Activated naive CD8-positive, alpha-beta T cell treated with anti-CD3 and anti-CD28 coated beads, Interleukin-2, amount 50 U/mL, for 16 hours (primary cell): ENCODE measurements at regions not wholly inside any gene's neighbourhood (a gene's known extent, or its start where the extent isn't known, plus 50 kb on each side); places are given as distances from the start of the nearest gene placed in this dataset.

Source experiments
- DNase-seq: peaks from one replicate; pipeline ENCODE4 v3.0.0-alpha.2; 2020; ENCODE audit warnings: low read depth, low spot score

DNA sequence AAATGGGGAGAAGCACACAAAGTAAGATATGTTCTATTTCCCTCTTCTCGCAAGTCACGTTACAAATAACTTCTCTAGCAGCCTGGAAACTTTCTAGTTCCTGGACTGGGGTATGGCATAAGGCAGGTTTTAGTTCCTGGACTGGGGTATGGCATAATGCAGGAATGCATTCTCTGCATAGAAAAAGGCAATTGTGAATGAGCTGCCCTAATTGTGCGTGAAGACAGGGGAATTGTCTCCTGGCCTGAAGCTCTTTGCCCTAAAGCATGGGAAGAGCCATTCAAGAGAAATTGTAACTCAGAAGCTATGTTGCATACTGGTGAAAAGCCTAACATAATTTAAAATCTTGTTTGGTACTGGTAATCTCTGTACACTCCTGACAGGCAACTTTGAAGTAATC is 54.3 kb upstream of the CBLB start:
- DNase-seq: no peak

DNA sequence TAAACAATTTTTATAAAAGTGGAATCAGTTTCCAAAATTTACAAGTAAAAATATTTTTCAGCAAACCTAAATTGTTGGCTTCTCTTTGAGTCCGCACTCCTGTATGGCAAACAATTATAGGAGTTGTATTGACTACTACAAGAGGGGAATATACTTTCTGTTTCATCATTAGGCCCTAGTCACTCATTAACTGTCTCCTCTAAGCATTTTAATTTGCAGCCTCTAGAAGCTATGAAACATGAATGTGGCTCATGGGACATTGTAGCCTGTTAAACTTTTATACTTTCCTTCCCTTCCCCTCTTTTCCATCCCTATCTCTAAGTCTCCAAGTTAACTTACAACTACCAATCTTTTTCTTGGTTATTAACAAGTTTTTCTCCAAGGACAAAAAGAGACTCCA is 58.9 kb upstream of the CBLB start:
- DNase-seq: no peak

DNA sequence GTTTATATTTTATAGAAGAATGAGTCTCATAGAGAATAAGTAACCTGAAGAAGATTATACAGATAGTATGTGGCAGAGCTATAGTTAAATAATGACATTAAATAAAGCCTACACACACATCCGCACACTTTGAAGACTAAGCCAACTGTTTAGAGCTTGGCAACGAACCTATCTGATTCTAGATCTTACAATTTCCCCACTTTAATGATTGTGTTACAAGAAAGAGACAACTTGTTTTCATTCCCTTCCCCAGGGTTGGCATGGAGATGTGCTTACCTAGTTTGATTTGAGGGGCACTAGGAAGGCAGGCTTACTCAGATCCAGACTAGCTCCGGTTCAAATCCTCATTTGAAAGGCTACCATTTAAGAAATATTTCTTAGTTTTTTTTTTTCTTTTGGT is 61.9 kb upstream of the CBLB start:
- no peak for DNase-seq

DNA sequence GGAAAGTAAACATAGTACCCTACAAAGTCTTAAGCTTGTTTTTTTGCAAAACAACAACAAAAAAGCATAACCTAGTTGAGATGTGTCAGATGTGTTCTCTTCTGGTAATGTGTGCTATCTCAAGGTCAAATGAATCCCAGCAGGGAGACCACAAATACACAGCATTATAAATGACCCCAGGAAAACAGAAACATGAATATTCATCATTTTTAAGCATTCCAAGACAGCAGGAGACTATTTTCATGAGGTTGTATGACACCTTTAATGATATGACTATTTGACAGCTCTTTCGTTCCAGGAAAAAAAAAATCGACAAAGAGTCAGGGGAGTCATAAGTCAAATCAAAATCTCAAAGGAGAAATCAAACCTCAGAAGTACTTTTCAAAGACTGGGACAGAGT is 62.7 kb upstream of the CBLB start:
- no peak for DNase-seq

DNA sequence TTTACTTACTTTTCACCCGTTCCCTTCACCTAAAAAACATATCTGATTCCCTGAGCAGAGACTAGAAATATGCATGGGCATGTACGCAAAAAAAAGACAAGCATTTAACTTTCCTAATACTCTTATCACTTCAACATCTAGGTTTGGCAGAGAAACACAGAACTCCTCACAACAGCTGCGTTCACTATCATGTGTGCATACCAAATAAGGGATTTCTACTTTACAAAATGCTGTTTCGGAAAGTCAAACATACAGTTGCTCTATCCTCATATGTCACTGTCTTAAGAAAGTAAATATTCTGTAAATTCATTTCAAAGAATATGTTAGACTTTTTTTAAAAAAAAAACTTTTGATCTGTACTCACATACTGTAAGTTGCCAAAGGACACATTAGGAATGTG is 65.1 kb upstream of the CBLB start:
- no peak for DNase-seq

DNA sequence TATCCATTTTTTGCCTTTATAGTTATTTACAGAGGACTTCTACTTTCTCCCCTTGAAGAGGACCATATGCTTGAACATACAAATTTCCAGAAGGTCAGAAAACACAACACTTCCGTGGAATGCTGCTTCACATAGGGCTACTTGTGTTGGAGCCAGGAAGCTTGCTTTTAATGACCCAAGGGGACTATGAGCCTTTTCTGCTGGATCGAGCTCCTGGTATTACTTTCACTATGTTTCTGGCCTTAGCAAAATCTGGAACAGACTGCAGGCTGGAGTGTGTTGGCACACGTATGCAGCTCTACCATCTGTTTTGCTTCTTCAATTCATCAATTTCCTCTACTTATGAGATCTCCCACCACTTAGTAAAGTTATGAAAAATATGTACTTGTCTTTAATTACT is 69.3 kb upstream of the CBLB start:
- no peak for DNase-seq

DNA sequence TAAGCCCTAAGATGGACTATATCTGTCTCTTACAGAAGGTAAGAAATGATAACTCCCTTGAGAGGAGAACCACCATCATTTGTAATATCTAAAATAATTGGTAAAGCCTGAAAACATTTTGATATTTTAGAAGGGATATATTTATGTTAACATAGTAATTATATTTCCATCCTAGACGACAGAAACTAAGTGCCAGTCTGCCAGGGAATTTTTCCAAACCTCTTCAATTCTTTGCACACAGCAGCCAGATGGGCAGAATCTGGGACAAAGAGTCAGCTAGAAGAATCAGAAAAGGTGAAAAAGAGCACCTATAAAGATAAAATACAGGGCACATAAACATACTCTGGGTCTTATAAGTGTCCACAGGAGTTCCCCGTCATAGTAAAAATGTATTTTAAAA is 70.0 kb upstream of the CBLB start:
- DNase-seq: no peak

DNA sequence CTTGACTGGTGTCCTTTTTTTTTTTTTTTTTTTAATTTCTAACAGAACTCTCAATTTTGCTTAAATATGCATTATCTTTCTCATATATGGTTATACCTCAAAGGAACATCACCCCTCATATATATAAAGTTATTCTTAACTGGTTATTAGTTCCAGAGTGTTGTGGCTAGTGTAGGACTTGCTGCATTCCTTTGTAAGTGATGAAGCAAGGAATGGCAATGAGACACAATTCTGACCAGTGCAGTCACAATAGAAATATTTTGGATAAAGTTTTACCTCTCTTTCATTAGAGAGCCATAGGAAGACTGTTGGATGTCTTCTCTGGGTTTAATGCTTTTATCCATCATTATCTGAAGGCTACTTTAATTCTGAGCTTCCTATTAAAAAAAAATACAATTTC is 75.5 kb upstream of the CBLB start:
- no peak for DNase-seq

DNA sequence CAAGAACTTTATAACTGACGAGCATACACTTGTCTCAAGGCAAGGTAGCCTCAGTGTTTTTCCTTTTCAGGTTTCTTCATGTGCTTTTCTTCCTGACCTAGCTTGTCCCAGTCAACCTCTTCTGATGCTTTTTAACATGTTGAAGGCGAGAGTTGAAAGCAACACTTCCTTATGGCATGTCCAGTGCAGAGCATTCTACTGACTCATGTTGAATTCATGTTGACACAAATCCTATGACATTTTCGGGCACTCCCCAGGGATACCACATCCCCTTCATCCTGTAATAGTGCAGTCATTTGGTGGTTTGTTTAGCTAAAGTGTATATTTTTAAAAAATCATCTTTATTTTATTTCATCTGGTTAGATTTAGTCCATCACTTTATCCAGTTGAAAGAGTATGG is 75.9 kb upstream of the CBLB start:
- DNase-seq: no peak

DNA sequence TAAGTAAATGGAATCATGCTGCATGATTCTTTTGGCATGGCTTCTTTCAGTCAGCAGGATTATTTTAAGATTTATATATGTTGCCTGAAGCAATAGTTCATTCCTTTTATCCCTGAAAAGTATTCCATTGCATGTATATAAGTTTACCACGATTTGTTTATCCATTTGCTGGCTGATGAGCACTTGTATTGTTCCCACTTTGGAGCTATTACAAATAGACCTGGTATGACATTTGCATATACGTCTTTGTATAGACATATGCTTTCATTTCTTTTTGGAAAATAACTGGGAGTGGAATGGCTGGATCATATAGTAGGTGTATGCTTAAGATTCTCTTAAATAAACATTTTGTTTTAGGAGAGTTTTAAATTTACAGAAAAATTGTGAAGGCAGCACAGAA is 79.3 kb upstream of the CBLB start:
- no peak for DNase-seq

DNA sequence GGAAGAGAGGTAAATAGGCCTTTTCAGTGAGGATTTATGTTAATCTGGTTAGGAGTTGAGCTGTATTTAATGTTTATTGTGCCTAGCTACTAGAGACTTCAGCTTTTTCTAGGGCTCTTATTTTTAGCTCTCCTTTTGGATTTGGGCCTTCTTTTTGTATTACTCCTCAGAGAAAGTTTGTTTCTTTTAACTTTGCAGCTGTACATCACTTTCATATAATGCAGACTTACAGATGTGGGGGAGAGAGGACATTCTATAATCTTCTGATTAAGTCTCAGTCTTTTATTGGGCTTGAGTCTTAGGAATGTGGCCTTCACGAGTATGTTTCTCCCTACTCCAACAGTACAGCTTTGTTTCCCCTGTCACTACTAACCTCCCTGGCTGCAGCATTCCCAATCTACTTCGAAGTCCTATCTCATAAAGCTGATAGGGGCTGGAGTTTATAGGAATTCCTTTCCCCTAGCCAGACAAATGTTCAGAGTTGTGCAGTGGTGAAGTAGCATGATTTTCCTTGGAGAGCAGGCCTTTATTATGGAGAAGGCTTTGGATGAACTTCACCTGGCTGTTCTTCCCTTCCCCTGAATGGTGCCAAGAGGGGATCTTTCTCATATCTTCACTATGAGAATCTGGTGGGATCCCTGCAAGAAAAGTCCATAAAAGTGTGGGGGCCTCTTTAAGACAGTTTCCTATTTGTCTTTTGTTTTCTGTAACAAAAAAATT is 82.2 kb upstream of the CBLB start:
- no peak for DNase-seq

DNA sequence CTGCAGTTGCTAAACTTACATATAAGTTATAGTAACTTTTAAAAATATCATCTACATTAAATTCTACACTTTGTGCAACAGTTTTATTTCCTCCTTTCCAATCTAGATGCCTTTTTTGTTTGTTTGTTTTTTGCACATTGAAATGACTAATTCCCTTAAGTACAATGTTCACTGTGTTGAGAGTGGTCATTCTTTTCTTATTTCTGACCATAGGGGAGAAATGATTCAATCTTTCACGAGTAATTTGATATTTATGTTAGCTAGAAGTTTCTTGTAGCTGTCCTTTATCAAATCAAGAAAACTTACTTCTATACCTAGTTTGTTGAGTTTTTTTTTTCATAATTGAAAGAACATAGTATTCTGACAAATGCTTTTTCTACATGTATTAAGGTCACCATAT is 85.0 kb upstream of the CBLB start:
- DNase-seq: no peak

DNA sequence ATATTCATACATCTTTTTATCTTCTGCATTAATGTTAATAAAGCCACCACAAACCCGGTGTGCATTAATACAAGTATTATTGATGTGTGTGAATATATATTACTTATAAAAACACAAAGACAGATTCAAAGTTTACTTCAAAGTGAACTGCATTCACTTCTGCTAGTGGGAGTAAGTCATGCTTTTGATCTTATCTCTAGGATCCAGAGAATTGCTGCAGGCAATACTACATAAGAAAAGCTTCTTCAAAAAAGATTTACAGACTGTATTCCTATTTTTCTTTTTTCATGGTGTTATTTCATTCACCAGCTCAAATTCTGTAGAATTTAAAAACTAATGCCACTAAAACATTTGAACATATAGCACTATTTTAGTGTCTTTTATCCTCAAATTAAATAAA is 87.5 kb upstream of the CBLB start:
- no peak for DNase-seq

DNA sequence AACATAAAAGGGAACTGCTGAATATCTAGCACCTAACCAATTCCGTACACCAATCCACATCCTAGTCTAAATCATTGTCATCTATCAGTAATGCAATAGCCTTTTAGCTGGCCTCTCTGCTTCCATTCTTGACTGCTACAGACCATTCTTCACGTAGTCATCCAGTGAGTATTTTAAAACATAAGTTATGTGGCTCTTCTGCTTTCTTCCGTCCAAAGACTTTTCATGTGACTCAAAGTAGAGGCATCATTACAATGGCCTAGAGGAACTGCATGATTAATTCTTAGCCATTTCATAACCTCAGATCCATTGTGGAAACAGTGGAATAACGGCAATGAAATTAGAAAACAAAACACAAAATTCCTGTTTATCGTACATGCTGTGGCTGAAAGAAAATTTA is 88.9 kb upstream of the CBLB start:
- DNase-seq: no peak

DNA sequence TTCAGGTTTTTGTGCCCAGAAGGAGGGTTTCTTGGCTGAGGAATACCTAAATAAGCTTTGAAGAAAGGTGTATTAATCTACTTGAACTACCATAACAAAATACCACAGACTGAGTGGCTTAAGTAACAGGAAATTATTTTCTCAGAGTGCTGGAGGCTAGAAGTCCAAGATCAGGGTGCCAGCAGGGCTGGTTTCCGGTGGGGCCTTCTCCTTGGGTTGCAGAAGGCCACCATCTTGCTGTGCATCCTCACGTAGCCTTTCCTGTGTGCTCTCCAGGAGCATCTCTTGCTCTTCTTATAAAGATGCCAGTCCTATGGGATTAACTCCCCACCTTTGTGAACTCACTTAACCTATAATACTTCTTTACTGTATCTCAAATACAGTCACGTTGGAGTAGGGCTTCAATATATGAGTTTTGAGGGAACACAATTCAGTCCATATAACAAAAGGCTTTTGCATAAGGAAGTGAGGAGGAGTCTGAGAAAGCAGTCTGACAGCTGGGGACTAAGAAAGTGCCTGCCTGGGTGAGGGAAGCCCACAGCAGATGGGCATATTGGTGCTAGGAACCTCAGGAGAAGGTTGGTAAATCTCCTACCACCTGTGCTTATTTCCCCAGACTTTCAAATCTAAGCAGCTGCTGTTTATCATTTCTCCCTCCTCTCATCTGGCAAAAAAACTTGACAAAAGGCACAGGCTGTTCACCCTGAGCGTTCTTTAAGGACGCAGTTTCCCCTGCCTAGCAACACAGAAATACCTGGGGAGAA is 89.6 kb upstream of the CBLB start:
- DNase-seq: no peak

DNA sequence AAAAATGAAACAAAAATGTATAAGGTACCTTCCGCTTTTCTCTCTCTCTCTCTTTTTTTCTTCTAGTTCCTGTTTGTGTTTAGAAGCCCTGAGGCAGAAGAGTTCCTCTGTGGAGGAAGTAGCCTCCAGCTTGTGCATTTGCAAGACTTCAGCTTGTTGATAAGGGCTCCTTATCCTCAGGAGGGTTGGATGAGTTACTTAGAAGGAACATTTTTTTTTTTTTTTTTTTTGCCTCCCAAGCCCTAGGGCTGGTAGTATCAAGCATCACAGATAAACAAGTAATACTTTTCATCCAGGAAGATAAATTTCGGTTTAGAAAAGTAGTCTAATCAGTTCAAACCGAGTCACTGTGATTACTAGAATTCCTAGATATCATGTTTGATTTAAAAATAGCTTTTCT is 91.0 kb upstream of the CBLB start:
- no peak for DNase-seq

DNA sequence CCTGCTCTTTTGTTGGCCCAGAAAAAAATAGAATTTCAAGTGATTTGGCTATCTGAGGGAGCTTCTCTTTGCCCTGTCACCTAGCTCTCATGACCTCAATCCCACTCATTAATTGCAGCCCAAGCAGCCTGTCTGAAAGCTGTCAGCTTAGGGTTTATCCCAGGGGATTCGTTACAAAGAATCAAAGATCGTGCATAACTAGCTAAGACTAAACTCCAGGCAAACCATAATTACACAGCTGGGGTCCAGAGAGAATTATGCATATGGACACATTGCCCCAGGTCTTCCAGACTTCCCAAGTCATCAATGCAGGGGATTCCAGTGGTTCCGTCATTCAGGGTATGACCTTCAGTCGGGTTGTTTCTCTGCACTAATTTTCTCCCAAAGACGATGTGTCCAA is 91.6 kb upstream of the CBLB start:
- no peak for DNase-seq

DNA sequence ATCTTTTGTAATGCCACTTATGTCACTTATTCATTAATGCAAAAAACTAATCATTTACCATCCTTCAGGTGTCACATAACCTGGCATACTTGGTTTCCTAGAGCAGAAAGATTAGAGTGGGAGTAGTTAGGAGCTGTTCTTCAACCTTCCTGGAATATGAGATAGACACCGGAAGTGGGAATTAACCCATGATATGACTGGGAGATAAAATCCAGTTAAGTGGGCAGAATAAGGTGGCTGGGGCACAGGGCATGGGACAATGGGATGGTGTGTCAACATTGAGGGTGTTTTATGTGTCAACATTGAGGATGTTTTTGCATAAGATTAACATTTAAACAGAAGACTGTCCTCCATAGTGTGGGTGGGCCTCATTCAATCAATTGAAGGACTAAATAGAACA is 94.3 kb upstream of the CBLB start:
- no peak for DNase-seq

DNA sequence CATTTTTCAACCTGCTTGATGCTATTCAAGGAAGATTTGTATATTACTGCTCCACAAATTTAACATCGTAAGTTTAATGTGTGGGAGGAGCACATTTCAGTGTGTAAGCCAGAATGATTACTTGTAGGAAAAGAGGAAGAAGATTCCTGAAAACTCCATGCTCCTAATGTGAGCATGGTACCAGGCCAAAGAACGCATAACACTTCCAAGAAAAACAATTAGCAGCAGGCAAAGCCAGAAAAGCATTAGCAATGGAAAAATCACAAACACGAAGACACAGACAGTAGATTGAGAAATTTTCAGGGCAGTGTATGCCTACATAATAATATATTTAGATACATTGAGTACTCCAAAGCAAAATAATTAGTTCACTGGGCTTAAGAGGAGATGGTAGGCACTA is 96.6 kb upstream of the CBLB start:
- no peak for DNase-seq

DNA sequence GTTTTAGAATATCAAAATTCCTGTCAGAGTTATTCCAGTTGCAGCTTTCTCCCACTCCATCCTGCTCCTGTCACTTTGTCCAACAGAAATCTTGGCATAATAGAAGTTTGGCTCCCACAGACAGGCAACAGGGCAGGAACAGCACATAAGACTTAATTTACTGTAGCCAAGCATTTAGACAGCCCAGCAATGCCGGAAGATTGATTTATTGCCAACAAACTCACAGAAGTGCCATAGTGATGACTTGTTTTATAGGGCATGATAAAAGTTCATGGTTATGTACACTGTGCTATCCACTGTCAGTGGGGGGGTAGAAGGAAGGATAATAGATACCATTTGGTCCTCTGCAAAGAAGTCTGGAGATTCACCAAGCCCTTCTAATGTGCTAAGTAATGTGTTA is 98.3 kb upstream of the CBLB start:
- DNase-seq: no peak

DNA sequence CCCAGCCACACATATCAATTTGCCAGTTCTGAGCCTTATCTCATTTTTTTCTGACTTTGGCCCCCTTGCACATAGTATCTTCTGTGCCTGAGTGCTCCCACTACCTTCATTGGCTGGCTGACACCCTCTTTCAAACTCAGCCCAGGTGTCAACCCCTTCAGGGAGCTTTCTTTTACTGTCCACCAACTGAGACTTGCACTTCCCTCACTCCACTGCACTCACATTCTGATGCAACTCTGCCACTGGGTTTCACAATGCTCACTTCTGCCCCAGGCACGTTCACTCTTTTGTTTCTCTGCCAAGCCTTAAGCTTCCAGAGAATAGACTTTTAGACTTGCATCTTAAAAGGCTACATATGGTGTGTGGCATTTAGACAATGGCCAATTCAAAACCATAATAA is 101.5 kb upstream of the CBLB start:
- no peak for DNase-seq

DNA sequence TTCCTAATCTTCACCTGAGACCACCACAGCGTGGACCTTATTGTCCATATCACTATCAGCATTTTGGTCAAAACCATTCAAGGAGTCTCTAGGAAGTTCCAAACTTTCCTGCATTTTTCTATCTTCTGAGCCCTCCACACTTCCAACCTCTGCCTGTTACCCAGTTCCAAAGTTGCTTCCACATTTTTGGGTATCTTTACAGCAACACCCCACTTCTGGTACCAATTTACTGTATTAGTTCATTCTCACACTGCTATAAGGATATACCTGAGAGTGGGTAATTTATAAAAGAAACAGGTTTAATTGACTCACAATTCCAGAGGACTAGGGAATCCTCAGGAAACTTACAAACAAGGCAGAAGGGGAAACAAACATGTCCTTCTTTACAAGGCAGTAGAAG is 103.3 kb upstream of the CBLB start:
- DNase-seq: no peak

DNA sequence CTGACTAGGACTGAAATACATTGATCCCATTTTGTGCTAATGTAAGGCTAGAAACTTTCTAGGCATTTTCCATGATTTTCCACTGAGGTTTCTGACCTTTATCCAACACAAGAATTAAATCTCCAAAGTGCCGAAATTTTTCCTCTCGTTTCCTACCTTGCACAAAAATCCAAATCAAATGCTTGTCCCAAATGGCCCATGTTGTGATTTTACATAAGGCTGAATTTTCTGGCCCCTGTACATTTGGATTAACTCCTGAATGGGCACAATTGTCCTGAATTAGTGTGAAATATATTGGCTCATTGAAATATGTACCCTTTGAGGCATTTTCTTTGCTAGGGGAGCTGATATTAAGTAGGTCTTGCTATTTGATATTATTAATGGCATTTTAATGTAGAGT is 105.6 kb upstream of the CBLB start:
- no peak for DNase-seq

DNA sequence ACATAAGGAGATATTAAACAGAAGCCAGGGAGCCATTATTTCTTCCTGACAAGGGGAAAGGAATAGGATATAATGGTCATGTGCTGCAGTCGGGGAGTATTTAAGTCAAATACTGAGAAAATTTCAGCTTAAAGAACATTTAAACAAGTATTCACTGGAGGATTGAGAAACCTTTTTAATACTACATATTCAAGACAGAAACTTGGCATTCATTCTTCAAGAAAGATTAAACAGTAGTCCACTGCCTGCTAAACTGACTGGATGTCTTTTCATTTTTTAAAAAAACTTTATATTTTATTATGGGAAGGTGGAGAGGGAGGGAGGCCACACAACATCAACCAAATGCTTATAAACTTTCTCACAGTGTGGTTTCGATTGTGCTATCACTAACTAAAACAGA is 107.4 kb upstream of the CBLB start:
- DNase-seq: no peak
